SK-N-SH treated with all-trans-retinoic acid at 6 μM for 48 hours (cell line): ENCODE measurements at regions not wholly inside any gene's neighbourhood (a gene's known extent, or its start where the extent isn't known, plus 50 kb on each side); places are given as distances from the start of the nearest gene placed in this dataset.

Source experiments
- ATAC-seq: fragments of 200-7000 bp; cut with Tn5 transposase; 3 replicates; pipeline ENCODE4 v1.9.1; 2020; ENCODE audit warnings: mild to moderate bottlenecking, moderate library complexity
- ARNTL ChIP-seq: fragments of 450-650 bp; formaldehyde crosslinking; IDR thresholded peaks from 2 replicates; pipeline ENCODE4 v1.5.0; 2020; ENCODE audit warnings: low read depth, mild to moderate bottlenecking, moderate library complexity, borderline replicate concordance
- BACH2 ChIP-seq: fragments of 250-450 bp; sonication (Bioruptor Pico); IDR thresholded peaks from 2 replicates; pipeline ENCODE4 v1.9.0; 2021; ENCODE audit warnings: mild to moderate bottlenecking, borderline replicate concordance
- CSDC2 ChIP-seq: fragments of 250-450 bp; sonication (Bioruptor Pico); IDR thresholded peaks from 2 replicates; pipeline ENCODE4 v1.5.0; 2020; ENCODE audit warnings: mild to moderate bottlenecking, moderate library complexity
- CSRNP3 ChIP-seq: fragments of 250-450 bp; sonication (Bioruptor Pico); IDR thresholded peaks from 2 replicates; pipeline ENCODE4 v1.5.1; 2021; ENCODE audit warnings: mild to moderate bottlenecking, moderate library complexity
- ESRRG ChIP-seq: fragments of 250-450 bp; sonication (Bioruptor Pico); IDR thresholded peaks from 2 replicates; pipeline ENCODE4 v1.6.1; 2021; ENCODE audit warnings: mild to moderate bottlenecking
- GLIS3 ChIP-seq: fragments of 250-450 bp; sonication (Bioruptor Pico); IDR thresholded peaks from 2 replicates; pipeline ENCODE4 v1.5.0; 2020; ENCODE audit warnings: mild to moderate bottlenecking, moderate library complexity
- ISL1 ChIP-seq: fragments of 250-450 bp; sonication (Bioruptor Pico); IDR thresholded peaks from 2 replicates; pipeline ENCODE4 v2.1.2; 2022; ENCODE audit warnings: mild to moderate bottlenecking, moderate library complexity
- OSR1 ChIP-seq: fragments of 250-450 bp; sonication (Bioruptor Pico); IDR thresholded peaks from 2 replicates; pipeline ENCODE4 v1.8.0; 2022; ENCODE audit warnings: moderate library complexity, mild to moderate bottlenecking, inconsistent platforms
- POU6F1 ChIP-seq: fragments of 250-450 bp; sonication (Bioruptor Pico); IDR thresholded peaks from 2 replicates; pipeline ENCODE4 v1.8.0; 2021; ENCODE audit warnings: low read depth, mild to moderate bottlenecking, moderate library complexity, borderline replicate concordance
- PPARA ChIP-seq: fragments of 250-450 bp; sonication (Bioruptor Pico); IDR thresholded peaks from 2 replicates; pipeline ENCODE4 v1.5.0; 2020; ENCODE audit warnings: mild to moderate bottlenecking, borderline replicate concordance
- RARB ChIP-seq: fragments of 250-450 bp; sonication (Bioruptor Pico); IDR thresholded peaks from 2 replicates; pipeline ENCODE4 v1.8.0; 2021; ENCODE audit warnings: mild to moderate bottlenecking, moderate library complexity
- SNAI2 ChIP-seq: fragments of 250-450 bp; sonication (Bioruptor Pico); IDR thresholded peaks from 2 replicates; pipeline ENCODE4 v1.5.0; 2020; ENCODE audit warnings: mild to moderate bottlenecking, moderate library complexity
- TCF4 ChIP-seq: fragments of 250-450 bp; sonication (Bioruptor Pico); IDR thresholded peaks from 2 replicates; pipeline ENCODE4 v1.8.0; 2021; ENCODE audit warnings: mild to moderate bottlenecking, moderate library complexity, borderline replicate concordance
- TSHZ2 ChIP-seq: fragments of 250-450 bp; sonication (Bioruptor Pico); IDR thresholded peaks from 2 replicates; pipeline ENCODE4 v1.5.0; 2020; ENCODE audit warnings: mild to moderate bottlenecking, moderate library complexity
- ZC3H10 ChIP-seq: fragments of 250-450 bp; sonication (Bioruptor Pico); IDR thresholded peaks from 2 replicates; pipeline ENCODE4 v1.5.1; 2021; ENCODE audit warnings: mild to moderate bottlenecking, moderate library complexity
- ZFP3 ChIP-seq: fragments of 250-450 bp; sonication (Bioruptor Pico); IDR thresholded peaks from 2 replicates; pipeline ENCODE4 v1.5.0; 2020; ENCODE audit warnings: mild to moderate bottlenecking, moderate library complexity
- ZFP30 ChIP-seq: fragments of 450-650 bp; formaldehyde crosslinking; IDR thresholded peaks from 2 replicates; pipeline ENCODE4 v1.5.0; 2022; ENCODE audit warnings: mild to moderate bottlenecking, moderate library complexity
- ZNF565 ChIP-seq: fragments of 450-650 bp; formaldehyde crosslinking; conservative IDR thresholded peaks from 2 replicates; pipeline ENCODE4 v1.5.0; 2020; ENCODE audit warnings: low read depth, mild to moderate bottlenecking, moderate library complexity
- ZNF70 ChIP-seq: fragments of 450-650 bp; formaldehyde crosslinking; IDR thresholded peaks from 2 replicates; pipeline ENCODE4 v1.5.0; 2020; ENCODE audit warnings: mild to moderate bottlenecking, moderate library complexity
- ZNF8 ChIP-seq: fragments of 450-650 bp; formaldehyde crosslinking; IDR thresholded peaks from 2 replicates; pipeline ENCODE4 v1.5.0; 2020; ENCODE audit warnings: mild to moderate bottlenecking, moderate library complexity
- TF ChIP-seq, protein P1 (sequence below): fragments of 250-450 bp; sonication (Bioruptor Pico); IDR thresholded peaks from 2 replicates; pipeline ENCODE4 v1.8.0; 2020; ENCODE audit warnings: mild to moderate bottlenecking, moderate library complexity, borderline replicate concordance

DNA sequence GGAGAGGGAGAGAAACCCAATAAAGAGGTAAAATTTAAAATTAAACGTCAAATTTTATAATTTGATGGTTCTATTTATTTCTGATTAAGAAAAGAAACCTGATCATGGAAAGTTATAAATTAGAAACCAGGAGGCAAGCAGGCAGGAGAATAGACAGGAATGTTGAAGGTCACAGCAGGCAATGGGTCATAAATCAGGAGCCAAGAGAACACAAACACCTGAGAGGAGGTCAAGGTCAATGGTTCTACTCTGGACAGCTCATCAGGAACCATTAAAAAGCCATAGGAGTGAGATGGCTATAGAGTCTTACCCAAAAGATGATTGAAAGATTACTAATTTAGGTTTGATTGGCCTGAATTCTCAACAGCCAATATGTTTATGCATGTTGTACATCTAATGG lies 126.9 kb upstream of the HCCS start:
- no peak for ATAC-seq
- TF ChIP-seq CSRNP3 (CRISPR knock-in tag) (no peak), ISL1 (CRISPR knock-in tag) (no peak), ZFP30 (CRISPR knock-in tag) (no peak), TCF4 (CRISPR knock-in tag) (no peak), TSHZ2 (CRISPR knock-in tag) (no peak), ZFP3 (CRISPR knock-in tag) (no peak), ZNF8 (CRISPR knock-in tag) (no peak), PPARA (CRISPR knock-in tag) (no peak), BACH2 (CRISPR knock-in tag) (no peak), RARB (CRISPR knock-in tag) (no peak), POU6F1 (CRISPR knock-in tag) (no peak)

DNA sequence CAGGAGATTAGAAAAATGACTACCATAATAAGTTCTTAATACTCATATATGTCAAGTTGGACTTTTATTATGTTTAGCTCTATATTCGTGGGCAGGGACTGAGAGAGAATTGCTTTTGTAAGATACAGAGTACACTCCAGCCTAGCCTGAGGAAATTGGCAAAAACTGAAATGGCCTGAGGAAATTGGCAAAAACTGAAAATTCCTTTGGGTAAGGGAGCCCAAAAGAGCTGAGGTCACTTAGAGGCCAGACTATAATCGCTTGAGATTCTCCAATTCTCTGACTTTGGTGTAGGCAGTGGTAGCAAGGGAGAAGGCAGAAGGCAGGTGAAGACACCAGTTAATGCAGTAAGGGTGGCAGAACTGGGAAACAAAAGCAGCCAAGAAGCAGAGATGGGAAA lies 124.5 kb upstream of the HCCS start:
- TF ChIP-seq OSR1, result no peak
- no peak for TF ChIP-seq CSDC2 (CRISPR knock-in tag)
- TF ChIP-seq ZC3H10, result no peak
- no peak for TF ChIP-seq TSHZ2 (CRISPR knock-in tag)
- no peak for TF ChIP-seq BACH2 (CRISPR knock-in tag)
- no peak for TF ChIP-seq ESRRG
- no peak for TF ChIP-seq ZFP30 (CRISPR knock-in tag)
- TF ChIP-seq GLIS3 (CRISPR knock-in tag), result no peak
- no peak for ATAC-seq

DNA sequence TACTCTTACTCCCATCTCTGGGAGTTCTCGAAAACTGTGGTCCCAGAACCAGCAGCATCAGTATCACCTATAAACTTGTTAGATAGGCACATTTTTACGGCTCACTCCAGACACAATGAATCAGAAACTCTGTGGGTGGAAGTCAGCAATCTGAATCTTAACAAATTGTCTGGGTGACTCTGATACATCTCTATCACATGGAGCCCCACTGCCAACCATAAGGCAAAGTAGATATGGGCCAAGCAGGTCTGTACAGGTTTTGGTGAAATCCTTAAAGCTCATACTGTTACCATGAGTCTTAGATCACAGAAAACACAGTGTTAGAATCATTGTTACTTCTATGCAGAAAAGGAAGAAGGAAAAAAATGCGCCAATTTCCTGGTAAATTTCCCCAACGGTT lies 122.5 kb upstream of the HCCS start:
- no peak for ATAC-seq
- no peak for TF ChIP-seq ZFP3 (CRISPR knock-in tag)
- TF ChIP-seq ZC3H10, result no peak
- no peak for TF ChIP-seq TSHZ2 (CRISPR knock-in tag)
- TF ChIP-seq ISL1 (CRISPR knock-in tag), result no peak
- TF ChIP-seq ZFP30 (CRISPR knock-in tag), result no peak
- TF ChIP-seq, protein P1, sequence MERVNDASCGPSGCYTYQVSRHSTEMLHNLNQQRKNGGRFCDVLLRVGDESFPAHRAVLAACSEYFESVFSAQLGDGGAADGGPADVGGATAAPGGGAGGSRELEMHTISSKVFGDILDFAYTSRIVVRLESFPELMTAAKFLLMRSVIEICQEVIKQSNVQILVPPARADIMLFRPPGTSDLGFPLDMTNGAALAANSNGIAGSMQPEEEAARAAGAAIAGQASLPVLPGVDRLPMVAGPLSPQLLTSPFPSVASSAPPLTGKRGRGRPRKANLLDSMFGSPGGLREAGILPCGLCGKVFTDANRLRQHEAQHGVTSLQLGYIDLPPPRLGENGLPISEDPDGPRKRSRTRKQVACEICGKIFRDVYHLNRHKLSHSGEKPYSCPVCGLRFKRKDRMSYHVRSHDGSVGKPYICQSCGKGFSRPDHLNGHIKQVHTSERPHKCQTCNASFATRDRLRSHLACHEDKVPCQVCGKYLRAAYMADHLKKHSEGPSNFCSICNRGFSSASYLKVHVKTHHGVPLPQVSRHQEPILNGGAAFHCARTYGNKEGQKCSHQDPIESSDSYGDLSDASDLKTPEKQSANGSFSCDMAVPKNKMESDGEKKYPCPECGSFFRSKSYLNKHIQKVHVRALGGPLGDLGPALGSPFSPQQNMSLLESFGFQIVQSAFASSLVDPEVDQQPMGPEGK (CRISPR knock-in tag), result no peak
- no peak for TF ChIP-seq SNAI2
- TF ChIP-seq PPARA (CRISPR knock-in tag), result no peak
- no peak for TF ChIP-seq ARNTL (CRISPR knock-in tag)
- no peak for TF ChIP-seq ZNF565 (CRISPR knock-in tag)
- no peak for TF ChIP-seq POU6F1 (CRISPR knock-in tag)
- TF ChIP-seq CSRNP3 (CRISPR knock-in tag), result no peak
- no peak for TF ChIP-seq ZNF70
